OCI-LY3 (cell line): ENCODE measurements at regions not wholly inside any gene's neighbourhood (a gene's known extent, or its start where the extent isn't known, plus 50 kb on each side); places are given as distances from the start of the nearest gene placed in this dataset.

Source experiments
- CTCF ChIP-seq: fragments of 200-600, 300-600 bp; sonication (generic); IDR thresholded peaks from 2 replicates; pipeline ENCODE4 v1.5.1; 2014; ENCODE audit warnings: antibody characterized with exemption, low read length, low read depth
- EZH2phosphoT487 ChIP-seq: fragments of 200-600 bp; shearing (Covaris generic); IDR thresholded peaks from 2 replicates; pipeline ENCODE4 v1.6.1; 2018; ENCODE audit warnings: antibody characterized with exemption, mixed run types, low read depth

DNA sequence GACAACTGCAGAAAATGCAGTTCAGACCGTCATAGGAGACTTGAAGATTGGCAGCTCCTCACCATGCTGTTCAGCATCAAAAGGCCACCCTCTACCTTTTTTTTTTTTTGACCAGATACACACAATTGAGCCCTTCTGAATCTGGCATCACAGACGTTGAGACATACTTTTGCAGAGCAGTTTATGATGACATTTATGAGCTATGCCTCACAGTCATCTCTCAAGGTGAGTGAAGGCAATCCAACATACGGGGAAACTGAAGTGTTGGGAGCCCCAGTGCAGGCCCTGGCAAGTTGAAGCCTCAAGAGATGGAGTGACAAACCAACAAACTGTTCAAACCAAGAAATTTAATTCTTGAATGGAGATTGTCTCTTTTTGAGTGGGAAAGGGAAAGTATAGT, 83.6 kb upstream of the DLX6 start:
- no peak for TF ChIP-seq EZH2phosphoT487
- no peak for TF ChIP-seq CTCF
